ENCODE measurements at regions not wholly inside any gene's neighbourhood (a gene's known extent, or its start where the extent isn't known, plus 50 kb on each side); places are given as distances from the start of the nearest gene placed in this dataset.
"Not testable (repeated sequence)": the region's sequence is repeated elsewhere in the genome, so short reads cannot be mapped to it uniquely, and the experiment has no call there.

- Mint-ChIP-seq H3K36me3 (peaks cover 3% of the 10 kb centered on the region), H3K9me3 (peaks cover 4% of the 10 kb centered on the region), H3K4me3 (no peak overlapping the region), H3K27ac (no peak overlapping the region), H3K27me3 (peaks cover 3% of the 10 kb centered on the region), H3K4me1 (ENCODE audit: unreplicated experiment) (peaks cover 7% of the 10 kb centered on the region)
- no peak for DNase-seq (ENCODE audit: extremely low spot score, unreplicated experiment)
- TF ChIP-seq CTCF (conservative IDR thresholded peaks at IDR 0.05), result no peak
Observed at GRCh38 chr6:11450037-11450436, 87.5 kb upstream of the TMEM170B start.

GRCh38 chr6:11449408-11449807, 88.1 kb upstream of the TMEM170B start:
- Mint-ChIP-seq H3K36me3 (peaks cover 3% of the 10 kb centered on the region), H3K27ac (no peak overlapping the region)

GRCh38 chr6:11448038-11448437, 89.5 kb upstream of the TMEM170B start:
- Mint-ChIP-seq H3K4me1 (ENCODE audit: unreplicated experiment) (peaks cover 7% of the 10 kb centered on the region), H3K27ac (no peak overlapping the region), H3K27me3 (no peaks in the 10 kb centered on the region), H3K4me3 (no peak overlapping the region), H3K36me3 (peaks cover 3% of the 10 kb centered on the region), H3K9me3 (peaks cover 4% of the 10 kb centered on the region)
- TF ChIP-seq CTCF (conservative IDR thresholded peaks at IDR 0.05), result no peak
- no peak for DNase-seq (ENCODE audit: extremely low spot score, unreplicated experiment)

More at GRCh38 chr6:11449408-11449807, 88.1 kb upstream of the TMEM170B start:
- no peak for DNase-seq (ENCODE audit: extremely low spot score, unreplicated experiment)
- H3K4me1 Mint-ChIP-seq (ENCODE audit: unreplicated experiment), result peaks cover 7% of the 10 kb centered on the region
- peaks cover 4% of the 10 kb centered on the region for H3K9me3 Mint-ChIP-seq
- no peak overlapping the region for H3K4me3 Mint-ChIP-seq
- H3K27me3 Mint-ChIP-seq, result peaks cover under 1% of the 10 kb centered on the region
- TF ChIP-seq CTCF (conservative IDR thresholded peaks at IDR 0.05), result no peak

- H3K9me3 Mint-ChIP-seq, result peaks cover 4% of the 10 kb centered on the region
- peaks cover 7% of the 10 kb centered on the region for H3K4me1 Mint-ChIP-seq (ENCODE audit: unreplicated experiment)
- no peaks in the 10 kb centered on the region for H3K27me3 Mint-ChIP-seq
- no peak overlapping the region for H3K4me3 Mint-ChIP-seq
- no peak for TF ChIP-seq CTCF (conservative IDR thresholded peaks at IDR 0.05)
- DNase-seq (ENCODE audit: extremely low spot score, unreplicated experiment), result no peak
- H3K27ac Mint-ChIP-seq, result no peak overlapping the region
- peaks cover 3% of the 10 kb centered on the region for H3K36me3 Mint-ChIP-seq
Observed at GRCh38 chr6:11447265-11447664, 90.3 kb upstream of the TMEM170B start.

- H3K27me3 Mint-ChIP-seq, result no peaks in the 10 kb centered on the region
- no peak overlapping the region for H3K27ac Mint-ChIP-seq
- TF ChIP-seq CTCF (conservative IDR thresholded peaks at IDR 0.05), result no peak
- DNase-seq (ENCODE audit: extremely low spot score, unreplicated experiment), result no peak
- peaks cover 4% of the 10 kb centered on the region for H3K9me3 Mint-ChIP-seq
- peaks cover 3% of the 10 kb centered on the region for H3K36me3 Mint-ChIP-seq
- H3K4me3 Mint-ChIP-seq, result no peak overlapping the region
- H3K4me1 Mint-ChIP-seq (ENCODE audit: unreplicated experiment), result peaks cover 7% of the 10 kb centered on the region
Observed at GRCh38 chr6:11445146-11445545, 92.4 kb upstream of the TMEM170B start.

- not testable (repeated sequence) for H3K36me3 Mint-ChIP-seq; H3K4me1 Mint-ChIP-seq (ENCODE audit: unreplicated experiment); H3K27ac Mint-ChIP-seq; H3K4me3 Mint-ChIP-seq; DNase-seq (ENCODE audit: extremely low spot score, unreplicated experiment); H3K27me3 Mint-ChIP-seq; H3K9me3 Mint-ChIP-seq
Observed at GRCh38 chr6:11443125-11443524, 94.4 kb upstream of the TMEM170B start.
